ENCODE measurements at regions not wholly inside any gene's neighbourhood (a gene's known extent, or its start where the extent isn't known, plus 50 kb on each side); places are given as distances from the start of the nearest gene placed in this dataset.

DNA sequence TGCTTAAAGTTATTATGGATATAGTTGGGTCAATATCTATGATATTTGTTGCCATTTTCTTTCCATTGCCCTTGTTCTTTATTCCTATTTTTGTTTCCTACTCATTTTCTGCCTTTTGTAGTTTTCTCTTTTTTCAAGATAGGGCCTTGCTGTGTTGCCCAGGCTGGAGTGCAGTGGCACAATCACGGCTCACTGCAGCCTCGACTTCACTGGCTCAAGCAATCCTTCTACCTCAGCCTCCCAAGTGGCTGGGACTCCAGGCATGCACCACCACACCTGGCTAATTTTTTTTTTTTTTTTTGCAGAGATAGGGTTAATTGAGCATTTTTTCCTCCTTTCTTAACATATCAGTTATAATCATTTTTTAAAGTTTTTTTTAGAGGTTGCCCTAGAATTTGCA, 92.7 kb downstream of the TOMM20 start:
- DNase-seq (no peak), ATAC-seq (ENCODE audit: poor library complexity) (no peak)
- peaks cover 2% of the 10 kb centered on the region for H3K4me1 Mint-ChIP-seq (ENCODE audit: low read depth)
- H3K27me3 Mint-ChIP-seq: no peaks in the 10 kb centered on the region
- Histone ChIP-seq H3K4me3 (ENCODE audit: low read length) (no peak overlapping the region), H3K4me1 (ENCODE audit: insufficient read depth, low read length) (no peaks in the 10 kb centered on the region), H3K27me3 (ENCODE audit: control insufficient read depth in 1 of 2, insufficient read depth in 2 of 2, low read length in 2 of 2) (no peaks in the 10 kb centered on the region), H3K27ac (ENCODE audit: low read depth in 1 of 2, low read length in 2 of 2) (no peak overlapping the region), H3K9me3 (ENCODE audit: control insufficient read depth in 1 of 2, insufficient read depth in 1 of 2, low read length in 2 of 2) (peaks cover 0 to 6% of the 10 kb centered on the region in 2 experiments), H3K36me3 (ENCODE audit: insufficient read depth, low read length) (no peaks in the 10 kb centered on the region)
- ChIA-PET POLR2A (no interaction called here), CTCF (interaction anchor here (0.7 kb wide), 1 partner anchor 30 kb away, joined by 3 read pairs; no protein-coding TSS in a partner anchor)
- no peak overlapping the region for H3K4me3 Mint-ChIP-seq
- peaks cover 4% of the 10 kb centered on the region for H3K9me3 Mint-ChIP-seq
- H3K36me3 Mint-ChIP-seq (ENCODE audit: low read depth): peaks cover 7% of the 10 kb centered on the region
- TF ChIP-seq, protein P1, sequence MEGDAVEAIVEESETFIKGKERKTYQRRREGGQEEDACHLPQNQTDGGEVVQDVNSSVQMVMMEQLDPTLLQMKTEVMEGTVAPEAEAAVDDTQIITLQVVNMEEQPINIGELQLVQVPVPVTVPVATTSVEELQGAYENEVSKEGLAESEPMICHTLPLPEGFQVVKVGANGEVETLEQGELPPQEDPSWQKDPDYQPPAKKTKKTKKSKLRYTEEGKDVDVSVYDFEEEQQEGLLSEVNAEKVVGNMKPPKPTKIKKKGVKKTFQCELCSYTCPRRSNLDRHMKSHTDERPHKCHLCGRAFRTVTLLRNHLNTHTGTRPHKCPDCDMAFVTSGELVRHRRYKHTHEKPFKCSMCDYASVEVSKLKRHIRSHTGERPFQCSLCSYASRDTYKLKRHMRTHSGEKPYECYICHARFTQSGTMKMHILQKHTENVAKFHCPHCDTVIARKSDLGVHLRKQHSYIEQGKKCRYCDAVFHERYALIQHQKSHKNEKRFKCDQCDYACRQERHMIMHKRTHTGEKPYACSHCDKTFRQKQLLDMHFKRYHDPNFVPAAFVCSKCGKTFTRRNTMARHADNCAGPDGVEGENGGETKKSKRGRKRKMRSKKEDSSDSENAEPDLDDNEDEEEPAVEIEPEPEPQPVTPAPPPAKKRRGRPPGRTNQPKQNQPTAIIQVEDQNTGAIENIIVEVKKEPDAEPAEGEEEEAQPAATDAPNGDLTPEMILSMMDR (IDR thresholded peaks at IDR 0.05): no peak
- intact Hi-C loops (cut with DNase I, micrococcal nuclease): no loop called here
- no peak overlapping the region for H3K27ac Mint-ChIP-seq

DNA sequence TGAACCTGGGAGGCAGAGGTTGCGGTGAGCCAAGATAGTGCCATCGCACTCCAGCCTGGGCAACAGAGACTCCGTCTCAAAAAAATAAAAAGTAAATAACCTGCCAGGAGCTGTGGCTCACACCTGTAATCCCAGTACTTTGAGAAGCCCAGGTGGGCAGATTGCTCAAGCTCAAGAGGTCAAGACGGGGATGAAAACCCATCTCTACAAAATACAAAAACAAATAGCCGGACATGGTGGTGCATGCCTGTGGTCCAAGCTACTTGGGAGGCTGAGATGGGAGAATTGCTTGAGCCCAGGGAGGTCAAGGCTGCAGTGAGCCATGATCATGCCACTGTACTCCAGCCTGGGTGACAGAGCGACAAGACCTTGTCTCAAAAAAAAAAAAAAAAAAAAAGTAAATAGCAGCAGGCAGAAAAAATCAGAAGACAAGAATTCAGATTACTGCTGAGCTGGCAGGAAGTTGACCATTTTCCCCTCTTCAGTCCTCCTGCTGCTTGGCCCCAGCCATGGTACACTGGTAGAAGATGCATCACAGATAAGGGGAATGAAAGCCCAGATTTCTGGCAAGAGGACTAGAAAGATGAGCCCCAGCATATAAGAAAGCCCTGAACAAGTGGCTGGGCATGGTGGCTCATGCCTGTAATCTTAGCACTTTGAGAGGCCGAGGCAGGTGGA, 97.6 kb downstream of the TOMM20 start:
- Mint-ChIP-seq H3K4me1 (ENCODE audit: low read depth) (no peaks in the 10 kb centered on the region), H3K36me3 (ENCODE audit: low read depth) (no peaks in the 10 kb centered on the region), H3K9me3 (peaks cover 5% of the 10 kb centered on the region), H3K27ac (no peak overlapping the region), H3K27me3 (no peaks in the 10 kb centered on the region), H3K4me3 (no peak overlapping the region)
- H3K27ac ChIP-seq (ENCODE audit: low read depth in 1 of 2, low read length in 2 of 2): no peak overlapping the region
- ATAC-seq (ENCODE audit: poor library complexity) (no peak), DNase-seq (no peak)
- TF ChIP-seq, protein P1 (IDR thresholded peaks at IDR 0.05): no peak
- H3K36me3 ChIP-seq (ENCODE audit: insufficient read depth, low read length): no peaks in the 10 kb centered on the region
- ChIA-PET CTCF (no interaction called here), POLR2A (no interaction called here)
- H3K4me3 ChIP-seq (ENCODE audit: low read length): no peak overlapping the region
- H3K4me1 ChIP-seq (ENCODE audit: insufficient read depth, low read length): no peaks in the 10 kb centered on the region
- peaks cover 0 to 6% of the 10 kb centered on the region in 2 experiments for H3K9me3 ChIP-seq (ENCODE audit: control insufficient read depth in 1 of 2, insufficient read depth in 1 of 2, low read length in 2 of 2)
- intact Hi-C loops (cut with DNase I, micrococcal nuclease): no loop called here
- H3K27me3 ChIP-seq (ENCODE audit: control insufficient read depth in 1 of 2, insufficient read depth in 2 of 2, low read length in 2 of 2): no peaks in the 10 kb centered on the region

DNA sequence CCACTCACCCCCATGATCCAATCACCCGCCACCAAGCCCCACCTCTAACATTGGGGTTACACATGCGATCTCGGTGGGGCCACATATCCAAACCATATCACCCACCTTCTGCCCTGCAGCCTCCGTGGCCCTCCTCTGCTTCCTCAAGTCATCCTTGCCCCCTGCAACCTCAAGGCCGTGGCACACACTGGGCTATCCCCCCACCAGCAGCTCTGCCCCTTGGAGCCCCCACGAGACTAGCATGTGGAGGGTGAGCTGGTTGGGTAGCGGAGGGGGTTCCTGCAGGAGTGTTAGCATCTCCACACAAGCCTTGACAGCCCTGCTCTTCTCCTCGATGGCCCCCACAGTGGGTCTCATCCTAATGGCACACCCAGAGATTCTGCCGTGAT, 100.8 kb downstream of the TOMM20 start:
- TF ChIP-seq, protein P1 (IDR thresholded peaks at IDR 0.05): no peak
- no peak overlapping the region for H3K27ac Mint-ChIP-seq
- H3K4me3 ChIP-seq (ENCODE audit: low read length): no peak overlapping the region
- no peak for ATAC-seq (ENCODE audit: poor library complexity)
- H3K4me3 Mint-ChIP-seq: no peak overlapping the region
- H3K9me3 Mint-ChIP-seq: peaks cover 5% of the 10 kb centered on the region
- H3K4me1 ChIP-seq (ENCODE audit: insufficient read depth, low read length): no peaks in the 10 kb centered on the region
- CTCF ChIA-PET: no interaction called here
- H3K27me3 ChIP-seq (ENCODE audit: control insufficient read depth in 1 of 2, insufficient read depth in 2 of 2, low read length in 2 of 2): no peaks in the 10 kb centered on the region
- POLR2A ChIA-PET: no interaction called here
- no peaks in the 10 kb centered on the region for H3K4me1 Mint-ChIP-seq (ENCODE audit: low read depth)
- no peaks in the 10 kb centered on the region for H3K36me3 Mint-ChIP-seq (ENCODE audit: low read depth)
- no peaks in the 10 kb centered on the region for H3K36me3 ChIP-seq (ENCODE audit: insufficient read depth, low read length)
- peaks cover 0 to 6% of the 10 kb centered on the region in 2 experiments for H3K9me3 ChIP-seq (ENCODE audit: control insufficient read depth in 1 of 2, insufficient read depth in 1 of 2, low read length in 2 of 2)
- DNase-seq: no peak
- no peaks in the 10 kb centered on the region for H3K27me3 Mint-ChIP-seq
- intact Hi-C loops (cut with DNase I, micrococcal nuclease): no loop called here
- H3K27ac ChIP-seq (ENCODE audit: low read depth in 1 of 2, low read length in 2 of 2): no peak overlapping the region
